GM21390 (cell line): ENCODE measurements at regions not wholly inside any gene's neighbourhood (a gene's known extent, or its start where the extent isn't known, plus 50 kb on each side); places are given as distances from the start of the nearest gene placed in this dataset.

ENCODE experiments used
- ATAC-seq: cut with Tn5 transposase; IDR thresholded peaks from one replicate; pipeline ENCODE4 v1.9.1; 2021; ENCODE audit not compliant: unreplicated experiment

GRCh38 chr16:6447021-6447790, 885.4 kb upstream of the RBFOX1 start:
- ATAC-seq = no peak

- no peak for ATAC-seq
Observed at GRCh38 chr16:6446370-6446769, 886.3 kb upstream of the RBFOX1 start.

- no peak for ATAC-seq
Observed at GRCh38 chr16:6439129-6439528, 893.5 kb upstream of the RBFOX1 start.

- ATAC-seq = no peak
Observed at GRCh38 chr16:6428861-6429260, 903.8 kb upstream of the RBFOX1 start.

- no peak for ATAC-seq
Observed at GRCh38 chr16:6427621-6428020, 905.0 kb upstream of the RBFOX1 start.

- ATAC-seq = no peak
Observed at GRCh38 chr16:6407596-6407995, 925.0 kb upstream of the RBFOX1 start.

GRCh38 chr16:6406028-6406427, 926.6 kb upstream of the RBFOX1 start:
- ATAC-seq = no peak

GRCh38 chr16:6382924-6383459, 949.7 kb upstream of the RBFOX1 start:
- ATAC-seq = no peak

- no peak for ATAC-seq
Observed at GRCh38 chr16:6381896-6382295, 950.7 kb upstream of the RBFOX1 start.

GRCh38 chr16:6377956-6378355, 954.7 kb upstream of the RBFOX1 start:
- no peak for ATAC-seq

- ATAC-seq = no peak
Observed at GRCh38 chr16:6375465-6376075, 957.1 kb upstream of the RBFOX1 start.

GRCh38 chr16:6374821-6375220, 957.8 kb upstream of the RBFOX1 start:
- no peak for ATAC-seq

GRCh38 chr16:6364846-6365245, 967.8 kb upstream of the RBFOX1 start:
- no peak for ATAC-seq

- no peak for ATAC-seq
Observed at GRCh38 chr16:6363896-6364607, 968.6 kb upstream of the RBFOX1 start.

GRCh38 chr16:6363396-6363795, 969.2 kb upstream of the RBFOX1 start:
- no peak for ATAC-seq

- no peak for ATAC-seq
Observed at GRCh38 chr16:6362321-6362720, 970.3 kb upstream of the RBFOX1 start.

GRCh38 chr16:6360641-6361040, 972.0 kb upstream of the RBFOX1 start:
- no peak for ATAC-seq

GRCh38 chr16:6356911-6357310, 975.7 kb upstream of the RBFOX1 start:
- ATAC-seq = no peak

GRCh38 chr16:6349725-6350124, 982.9 kb upstream of the RBFOX1 start:
- no peak for ATAC-seq

- no peak for ATAC-seq
Observed at GRCh38 chr16:6345090-6345489, 987.6 kb upstream of the RBFOX1 start.

GRCh38 chr16:6343157-6343556, 989.5 kb upstream of the RBFOX1 start:
- ATAC-seq = no peak

- no peak for ATAC-seq
Observed at GRCh38 chr16:6341981-6342380, 990.7 kb upstream of the RBFOX1 start.
